SKM-1 (cell line): ENCODE measurements at regions not wholly inside any gene's neighbourhood (a gene's known extent, or its start where the extent isn't known, plus 50 kb on each side); places are given as distances from the start of the nearest gene placed in this dataset.
"Not testable (repeated sequence)": the region's sequence is repeated elsewhere in the genome, so short reads cannot be mapped to it uniquely, and the experiment has no call there.

Experiments used
- DNase-seq: peaks from one replicate; lab custom pipeline; 2025; ENCODE audit not compliant: unreplicated experiment; lab: John Stamatoyannopoulos, UW

- DNase-seq = no peak
Observed at GRCh38 chr20:53776858-53777257, 183.2 kb upstream of the ZNF217 start.

- no peak for DNase-seq
Observed at GRCh38 chr20:53774461-53775203, 181.0 kb upstream of the ZNF217 start.

GRCh38 chr20:53773792-53774401, 180.3 kb upstream of the ZNF217 start:
- no peak for DNase-seq

- not testable (repeated sequence) for DNase-seq
Observed at GRCh38 chr20:53773066-53773791, 179.6 kb upstream of the ZNF217 start.

- DNase-seq = no peak
Observed at GRCh38 chr20:53769041-53769440, 175.4 kb upstream of the ZNF217 start.

- no peak for DNase-seq
Observed at GRCh38 chr20:53768329-53768728, 174.7 kb upstream of the ZNF217 start.

GRCh38 chr20:53767206-53767930, 173.7 kb upstream of the ZNF217 start:
- no peak for DNase-seq

GRCh38 chr20:53764415-53764800, 170.8 kb upstream of the ZNF217 start:
- no peak for DNase-seq

- no peak for DNase-seq
Observed at GRCh38 chr20:53763707-53764414, 170.2 kb upstream of the ZNF217 start.

GRCh38 chr20:53762423-53762798, 168.8 kb upstream of the ZNF217 start:
- DNase-seq = not testable (repeated sequence)

GRCh38 chr20:53760025-53760441, 166.4 kb upstream of the ZNF217 start:
- DNase-seq = no peak

GRCh38 chr20:53757472-53757913, 163.9 kb upstream of the ZNF217 start:
- no peak for DNase-seq

- DNase-seq = no peak
Observed at GRCh38 chr20:53755733-53756531, 162.3 kb upstream of the ZNF217 start.

- no peak for DNase-seq
Observed at GRCh38 chr20:53753880-53754459, 160.3 kb upstream of the ZNF217 start.

- no peak for DNase-seq
Observed at GRCh38 chr20:53752971-53753879, 159.6 kb upstream of the ZNF217 start.

GRCh38 chr20:53752583-53752970, 158.9 kb upstream of the ZNF217 start:
- no peak for DNase-seq

- DNase-seq = no peak
Observed at GRCh38 chr20:53751620-53752318, 158.1 kb upstream of the ZNF217 start.
